DMS79 treated with DMSO at 0.1 percent for 48 hours (cell line): ENCODE measurements at regions not wholly inside any gene's neighbourhood (a gene's known extent, or its start where the extent isn't known, plus 50 kb on each side); places are given as distances from the start of the nearest gene placed in this dataset.

Source experiments
- DNase-seq: peaks from one replicate; lab custom pipeline; 2025; lab: John Stamatoyannopoulos, UW

GRCh38 chr16:65790768-65791167 lies 575.7 kb upstream of the CDH5 start:
- no peak for DNase-seq

GRCh38 chr16:65789161-65789945 lies 577.1 kb upstream of the CDH5 start:
- no peak for DNase-seq

GRCh38 chr16:65788434-65789140 lies 577.9 kb upstream of the CDH5 start:
- no peak for DNase-seq

GRCh38 chr16:65787921-65788320 lies 578.6 kb upstream of the CDH5 start:
- no peak for DNase-seq

- no peak for DNase-seq
Observed at GRCh38 chr16:65786916-65787315, 579.6 kb upstream of the CDH5 start.

GRCh38 chr16:65783709-65784474 lies 582.6 kb upstream of the CDH5 start:
- no peak for DNase-seq

GRCh38 chr16:65782611-65783600 lies 583.6 kb upstream of the CDH5 start:
- no peak for DNase-seq

- DNase-seq, result no peak
Observed at GRCh38 chr16:65781855-65782254, 584.6 kb upstream of the CDH5 start.

GRCh38 chr16:65781363-65781762 lies 585.1 kb upstream of the CDH5 start:
- DNase-seq, result no peak

- DNase-seq, result no peak
Observed at GRCh38 chr16:65779201-65779600, 587.3 kb upstream of the CDH5 start.

- no peak for DNase-seq
Observed at GRCh38 chr16:65776639-65777183, 589.8 kb upstream of the CDH5 start.

- DNase-seq, result no peak
Observed at GRCh38 chr16:65775829-65776228, 590.7 kb upstream of the CDH5 start.

- no peak for DNase-seq
Observed at GRCh38 chr16:65774350-65774749, 592.1 kb upstream of the CDH5 start.

- no peak for DNase-seq
Observed at GRCh38 chr16:65773301-65773874, 593.1 kb upstream of the CDH5 start.

- DNase-seq, result no peak
Observed at GRCh38 chr16:65772134-65772732, 594.3 kb upstream of the CDH5 start.

- no peak for DNase-seq
Observed at GRCh38 chr16:65771707-65772106, 594.8 kb upstream of the CDH5 start.

GRCh38 chr16:65770752-65771151 lies 595.7 kb upstream of the CDH5 start:
- no peak for DNase-seq

GRCh38 chr16:65769776-65770438 lies 596.6 kb upstream of the CDH5 start:
- no peak for DNase-seq

GRCh38 chr16:65769055-65769465 lies 597.4 kb upstream of the CDH5 start:
- DNase-seq, result no peak

- DNase-seq, result no peak
Observed at GRCh38 chr16:65767125-65767524, 599.4 kb upstream of the CDH5 start.
